ENCODE measurements at regions not wholly inside any gene's neighbourhood (a gene's known extent, or its start where the extent isn't known, plus 50 kb on each side); places are given as distances from the start of the nearest gene placed in this dataset.

- TF ChIP-seq CTCF (IDR thresholded peaks at IDR 0.05) (no peak), EP300 (IDR thresholded peaks at IDR 0.05) (no peak), POLR2A (IDR thresholded peaks at IDR 0.05) (no peak)
Measured at GRCh38 chr16:65779201-65779600, 587.3 kb upstream of the CDH5 start.

Measured in suprapubic skin (tissue), 3 donors.